NCI-H2196 treated with DMSO at 0.1 percent for 48 hours (cell line): ENCODE measurements at regions not wholly inside any gene's neighbourhood (a gene's known extent, or its start where the extent isn't known, plus 50 kb on each side); places are given as distances from the start of the nearest gene placed in this dataset.

Experiments used
- DNase-seq: peaks from one replicate; lab custom pipeline; 2025; ENCODE audit not compliant: unreplicated experiment; lab: John Stamatoyannopoulos, UW

GRCh38 chr2:64196963-64197362 lies 52.7 kb upstream of the PELI1 start:
- DNase-seq: no peak

GRCh38 chr2:64201151-64201550 lies 56.9 kb upstream of the PELI1 start:
- no peak for DNase-seq

GRCh38 chr2:64202206-64202845 lies 58.1 kb upstream of the PELI1 start:
- no peak for DNase-seq

- DNase-seq: no peak
Observed at GRCh38 chr2:64203131-64203857, 59.1 kb upstream of the PELI1 start.

- DNase-seq: no peak
Observed at GRCh38 chr2:64203858-64204632, 59.8 kb upstream of the PELI1 start.

- no peak for DNase-seq
Observed at GRCh38 chr2:64204703-64205102, 60.5 kb upstream of the PELI1 start.

GRCh38 chr2:64205415-64205814 lies 61.2 kb upstream of the PELI1 start:
- DNase-seq: no peak

GRCh38 chr2:64207573-64207972 lies 63.4 kb upstream of the PELI1 start:
- DNase-seq: no peak

GRCh38 chr2:64210816-64211215 lies 66.6 kb upstream of the PELI1 start:
- no peak for DNase-seq

- no peak for DNase-seq
Observed at GRCh38 chr2:64211276-64211921, 67.2 kb upstream of the PELI1 start.

- DNase-seq: no peak
Observed at GRCh38 chr2:64212346-64212745, 68.1 kb upstream of the PELI1 start.

GRCh38 chr2:64212801-64213321 lies 68.6 kb upstream of the PELI1 start:
- no peak for DNase-seq

GRCh38 chr2:64213532-64214275 lies 69.5 kb upstream of the PELI1 start:
- DNase-seq: no peak

GRCh38 chr2:64214281-64215115 lies 70.3 kb upstream of the PELI1 start:
- DNase-seq: no peak

- DNase-seq: no peak
Observed at GRCh38 chr2:64217198-64217869, 73.1 kb upstream of the PELI1 start.

GRCh38 chr2:64218137-64218802 lies 74.0 kb upstream of the PELI1 start:
- DNase-seq: no peak

GRCh38 chr2:64219149-64219548 lies 74.9 kb upstream of the PELI1 start:
- DNase-seq: no peak

- DNase-seq: no peak
Observed at GRCh38 chr2:64220265-64220664, 76.0 kb upstream of the PELI1 start.
